Trophoblast cell (in vitro differentiated cells and primary cell): ENCODE measurements at regions not wholly inside any gene's neighbourhood (a gene's known extent, or its start where the extent isn't known, plus 50 kb on each side); places are given as distances from the start of the nearest gene placed in this dataset.

Experiments
- DNase-seq, 2 donors: peaks; one replicate each; pipeline ENCODE4 v3.0.0-alpha.2; 2016
- H2AFZ ChIP-seq: 2 replicates; pipeline ENCODE4 v1.6.1; 2013; ENCODE audit warnings: low read length, moderate library complexity, mild to moderate bottlenecking; ENCODE audit not compliant: insufficient read depth, poor library complexity
- H2AK5ac ChIP-seq: 2 replicates; pipeline ENCODE4 v1.6.1; 2013; ENCODE audit warnings: mild to moderate bottlenecking, low read length
- H2BK120ac ChIP-seq: 2 replicates; pipeline ENCODE4 v1.6.1; 2013; ENCODE audit warnings: low read length, mild to moderate bottlenecking, moderate library complexity; ENCODE audit not compliant: insufficient read depth, poor library complexity
- H2BK12ac ChIP-seq: 2 replicates; pipeline ENCODE4 v1.6.1; 2013; ENCODE audit warnings: mild to moderate bottlenecking, low read length, moderate library complexity
- H2BK5ac ChIP-seq: 2 replicates; pipeline ENCODE4 v1.6.1; 2013; ENCODE audit warnings: low read length, low read depth, moderate library complexity, mild to moderate bottlenecking; ENCODE audit not compliant: poor library complexity
- H3K14ac ChIP-seq: 2 replicates; pipeline ENCODE4 v1.6.1; 2013; ENCODE audit warnings: mild to moderate bottlenecking, low read length
- H3K18ac ChIP-seq: 2 replicates; pipeline ENCODE4 v1.6.1; 2013; ENCODE audit warnings: mild to moderate bottlenecking, low read length
- H3K23ac ChIP-seq: 2 replicates; pipeline ENCODE4 v1.6.1; 2013; ENCODE audit warnings: low read length
- H3K27ac ChIP-seq: 2 replicates; pipeline ENCODE4 v1.5.1; 2013; ENCODE audit warnings: low read depth, mild to moderate bottlenecking, inconsistent platforms, low read length, moderate library complexity
- H3K27me3 ChIP-seq: 2 replicates; pipeline ENCODE4 v1.6.1; 2013; ENCODE audit warnings: inconsistent platforms, mild to moderate bottlenecking, low read length, moderate library complexity; ENCODE audit not compliant: insufficient read depth
- H3K36me3 ChIP-seq, 2 experiments: 1 replicate in 1 of 2; 2 replicates in 1 of 2; pipeline ENCODE4 v1.6.1; 2013; ENCODE audit warnings: low read length in 2 of 2, mild to moderate bottlenecking in 2 of 2, moderate library complexity in 1 of 2; ENCODE audit not compliant: insufficient read depth in 2 of 2, control insufficient read depth in 1 of 2
- H3K4ac ChIP-seq: 2 replicates; pipeline ENCODE4 v1.6.1; 2013; ENCODE audit warnings: low read depth, mild to moderate bottlenecking, low read length, moderate library complexity
- H3K4me1 ChIP-seq, 2 experiments: 1 replicate in 1 of 2; 2 replicates in 1 of 2; pipeline ENCODE4 v1.6.1; 2013; ENCODE audit warnings: low read length in 2 of 2, mild to moderate bottlenecking in 2 of 2, moderate library complexity in 1 of 2; ENCODE audit not compliant: insufficient read depth in 2 of 2, control insufficient read depth in 1 of 2
- H3K4me2 ChIP-seq: 2 replicates; pipeline ENCODE4 v1.6.1; 2013; ENCODE audit warnings: inconsistent platforms, mild to moderate bottlenecking, low read length, moderate library complexity
- H3K4me3 ChIP-seq: 2 replicates; pipeline ENCODE4 v1.5.1; 2013; ENCODE audit warnings: mild to moderate bottlenecking, low read depth, low read length, inconsistent platforms
- H3K79me1 ChIP-seq: one replicate; pipeline ENCODE4 v1.6.1; 2013; ENCODE audit warnings: low read length
- H3K79me2 ChIP-seq: 2 replicates; pipeline ENCODE4 v1.6.1; 2013; ENCODE audit warnings: low read length, mild to moderate bottlenecking; ENCODE audit not compliant: control insufficient read depth, insufficient read depth, poor library complexity
- H3K9ac ChIP-seq: 2 replicates; pipeline ENCODE4 v1.6.1; 2013; ENCODE audit warnings: mild to moderate bottlenecking, low read length
- H3K9me3 ChIP-seq: 2 replicates; pipeline ENCODE4 v1.6.1; 2013; ENCODE audit warnings: low read depth, mild to moderate bottlenecking, control low read depth, inconsistent platforms, low read length; ENCODE audit not compliant: insufficient read depth
- H4K12ac ChIP-seq: 2 replicates; pipeline ENCODE4 v1.6.1; 2013; ENCODE audit warnings: low read depth, mild to moderate bottlenecking, low read length, moderate library complexity
- H4K8ac ChIP-seq: 2 replicates; pipeline ENCODE4 v1.6.1; 2013; ENCODE audit warnings: low read depth, mild to moderate bottlenecking, low read length, moderate library complexity
- H4K91ac ChIP-seq: one replicate; pipeline ENCODE4 v1.6.1; 2013; ENCODE audit warnings: low read depth, mild to moderate bottlenecking, low read length, moderate library complexity
- WGBS: extraction: QIAGEN DNeasy Blood & Tissue Kit; methylation state at CpG from one replicate; pipeline ENCODE4 v1.1.7; 2013; ENCODE audit warnings: missing lambda C conversion rate; ENCODE audit not compliant: insufficient read length, insufficient coverage; ENCODE audit errors: extremely low coverage; 5-methylcytosine and 5-hydroxymethylcytosine counted together

DNA sequence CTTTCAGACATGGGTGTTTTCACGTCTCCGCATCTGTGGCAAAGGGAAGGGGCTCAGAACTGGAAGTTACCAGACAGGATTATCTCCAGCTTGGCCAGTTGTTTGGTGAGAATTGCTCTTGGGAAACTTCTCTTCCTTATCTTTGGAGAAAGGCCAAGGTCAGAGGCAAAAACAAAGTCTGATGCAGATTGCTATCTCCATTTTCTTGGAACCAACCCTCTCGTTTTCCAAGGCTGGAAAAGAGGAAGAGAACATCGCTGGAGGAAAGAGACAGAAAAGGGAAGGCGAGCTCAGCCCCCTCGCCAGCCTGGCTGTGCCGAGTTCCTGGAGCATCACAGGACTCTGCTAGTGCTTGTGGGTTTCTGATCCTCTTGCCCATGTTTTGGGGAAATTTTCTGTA is 396.8 kb upstream of the SHH start:
- Histone ChIP-seq H2BK5ac (no peak overlapping the region), H3K36me3 (no peaks in the 10 kb centered on the region), H3K4me1 (no peaks in the 10 kb centered on the region), H2AFZ (no peak overlapping the region), H3K27me3 (no peaks in the 10 kb centered on the region), H3K4me2 (no peak overlapping the region), H3K27ac (no peak overlapping the region), H2BK12ac (no peak overlapping the region), H2AK5ac (no peak overlapping the region), H4K91ac (no peak overlapping the region), H3K14ac (no peak overlapping the region), H3K4me3 (no peak overlapping the region), H3K79me2 (no peaks in the 10 kb centered on the region), H4K8ac (no peak overlapping the region), H3K4ac (no peak overlapping the region), H4K12ac (no peak overlapping the region), H3K9me3 (no peaks in the 10 kb centered on the region), H3K9ac (no peak overlapping the region), H3K18ac (no peak overlapping the region), H3K79me1 (no peaks in the 10 kb centered on the region), H3K23ac (no peak overlapping the region), H2BK120ac (no peak overlapping the region)
- DNase-seq: peak in 1 of 2 donors; percentile 5
- no CpG with 5 or more reads among the region's 7 CpGs for WGBS

DNA sequence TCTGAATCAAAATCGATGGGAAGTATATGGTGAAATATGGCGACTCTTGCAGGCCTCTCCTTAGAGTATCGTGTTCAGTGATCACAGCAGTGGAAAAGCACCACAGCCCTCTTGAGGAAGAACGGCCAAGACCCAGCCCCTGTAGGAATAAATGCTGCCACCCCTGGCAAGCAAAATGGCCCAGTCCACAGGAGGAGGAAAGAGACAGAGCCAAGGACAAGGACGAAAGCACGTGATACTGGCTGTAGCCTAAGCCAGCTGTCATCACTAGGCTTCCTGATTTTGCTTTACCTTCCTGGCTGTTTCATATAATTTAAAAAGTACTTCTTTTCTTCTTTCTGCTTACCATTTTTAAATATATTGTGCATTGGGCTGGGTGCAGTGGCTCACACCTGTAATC is 395.0 kb upstream of the SHH start:
- no peak overlapping the region for H2BK12ac ChIP-seq
- H3K27me3 ChIP-seq: no peaks in the 10 kb centered on the region
- H3K18ac ChIP-seq: no peak overlapping the region
- H2BK5ac ChIP-seq: no peak overlapping the region
- H3K9ac ChIP-seq: no peak overlapping the region
- H3K36me3 ChIP-seq: no peaks in the 10 kb centered on the region
- no peak overlapping the region for H3K4me3 ChIP-seq
- no peaks in the 10 kb centered on the region for H3K79me1 ChIP-seq
- no peaks in the 10 kb centered on the region for H3K9me3 ChIP-seq
- no peak overlapping the region for H3K14ac ChIP-seq
- H2BK120ac ChIP-seq: no peak overlapping the region
- no peaks in the 10 kb centered on the region for H3K4me1 ChIP-seq
- no peak overlapping the region for H2AK5ac ChIP-seq
- DNase-seq: no peak
- H4K91ac ChIP-seq: no peak overlapping the region
- WGBS: no CpG with 5 or more reads among the region's 6 CpGs
- H4K12ac ChIP-seq: no peak overlapping the region
- H2AFZ ChIP-seq: no peak overlapping the region
- H3K23ac ChIP-seq: no peak overlapping the region
- no peaks in the 10 kb centered on the region for H3K79me2 ChIP-seq
- H3K27ac ChIP-seq: no peak overlapping the region
- H3K4me2 ChIP-seq: no peak overlapping the region
- H4K8ac ChIP-seq: no peak overlapping the region
- no peak overlapping the region for H3K4ac ChIP-seq

DNA sequence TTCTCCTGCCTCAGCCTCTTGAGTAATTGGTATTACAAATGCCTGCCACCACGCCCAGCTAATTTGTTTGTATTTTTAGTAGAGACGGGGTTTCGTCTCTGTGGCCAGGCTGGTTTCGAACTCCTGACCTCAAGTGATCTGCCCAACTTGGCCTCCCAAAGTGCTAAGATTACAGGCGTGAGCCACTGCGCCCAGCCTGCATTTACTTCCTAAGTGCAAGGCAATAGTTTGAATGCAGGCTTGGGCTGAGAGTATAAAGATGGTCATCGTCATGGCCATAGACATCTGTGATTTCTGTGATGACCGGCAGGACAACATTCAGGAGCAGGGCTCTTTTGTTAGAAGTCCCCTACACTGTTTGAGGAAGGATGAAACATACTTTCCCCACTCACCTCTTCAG is 393.9 kb upstream of the SHH start:
- Histone ChIP-seq H4K8ac (no peak overlapping the region), H3K79me1 (no peaks in the 10 kb centered on the region), H3K4me1 (no peaks in the 10 kb centered on the region), H2AFZ (no peak overlapping the region), H4K91ac (no peak overlapping the region), H3K23ac (no peak overlapping the region), H3K4ac (no peak overlapping the region), H4K12ac (no peak overlapping the region), H2BK12ac (no peak overlapping the region), H3K4me3 (no peak overlapping the region), H3K27ac (no peak overlapping the region), H3K9me3 (no peaks in the 10 kb centered on the region), H2BK5ac (no peak overlapping the region), H2AK5ac (no peak overlapping the region), H3K18ac (no peak overlapping the region), H3K4me2 (no peak overlapping the region), H3K36me3 (no peaks in the 10 kb centered on the region), H3K14ac (no peak overlapping the region), H3K79me2 (no peaks in the 10 kb centered on the region), H3K9ac (no peak overlapping the region), H2BK120ac (no peak overlapping the region), H3K27me3 (no peaks in the 10 kb centered on the region)
- no CpG with 5 or more reads among the region's 8 CpGs for WGBS
- no peak for DNase-seq

GRCh38 chr7:156204820-156205219 is 392.6 kb upstream of the SHH start:
- Histone ChIP-seq H3K4me3 (no peak overlapping the region), H3K23ac (no peak overlapping the region), H2BK120ac (no peak overlapping the region), H3K4me2 (no peak overlapping the region), H2BK5ac (no peak overlapping the region), H3K27me3 (no peaks in the 10 kb centered on the region), H3K27ac (no peak overlapping the region), H2AK5ac (no peak overlapping the region), H3K9ac (no peak overlapping the region), H4K91ac (no peak overlapping the region), H3K4ac (no peak overlapping the region), H3K18ac (no peak overlapping the region), H3K9me3 (no peaks in the 10 kb centered on the region), H3K4me1 (no peaks in the 10 kb centered on the region), H3K79me1 (no peaks in the 10 kb centered on the region), H2BK12ac (no peak overlapping the region), H4K12ac (no peak overlapping the region), H4K8ac (no peak overlapping the region), H3K14ac (no peak overlapping the region), H3K36me3 (no peaks in the 10 kb centered on the region), H2AFZ (no peak overlapping the region), H3K79me2 (no peaks in the 10 kb centered on the region)
- no peak for DNase-seq
- no CpG with 5 or more reads among the region's 6 CpGs for WGBS
